Panc1 (cell line): ENCODE measurements at regions not wholly inside any gene's neighbourhood (a gene's known extent, or its start where the extent isn't known, plus 50 kb on each side); places are given as distances from the start of the nearest gene placed in this dataset.
"Not testable (repeated sequence)": the region's sequence is repeated elsewhere in the genome, so short reads cannot be mapped to it uniquely, and the experiment has no call there.

ENCODE experiments used
- ATAC-seq: fragments of 200-7000 bp; cut with Tn5 transposase; 2 replicates; pipeline ENCODE4 v1.9.1; 2020; ENCODE audit warnings: mild to moderate bottlenecking, moderate library complexity
- BruUV-seq: library from RNA; stranded (reverse); fragments of 400-500 nt; replicated peaks from 2 replicates; lab custom pipeline; 2021; lab: Mats Ljungman, UMichigan
- CTCF ChIA-PET: fragments of 300-600 bp; sonication (Branson Sonifier 250); formaldehyde crosslinking; loops from one replicate; lab custom pipeline; 2022; ENCODE audit warnings: antibody characterized with exemption; lab: Charles Lee
- POLR2A ChIA-PET: fragments of 300-600 bp; sonication (Branson Sonifier 250); formaldehyde crosslinking; loops from one replicate; lab custom pipeline; 2022; ENCODE audit warnings: antibody characterized with exemption; lab: Charles Lee
- DNase-seq: peaks from one replicate; pipeline ENCODE4 v3.0.0-alpha.2; 2010; ENCODE audit warnings: low read depth, low spot score
- H3K27ac ChIP-seq: 2 replicates; pipeline ENCODE4 v1.5.1; 2011; ENCODE audit warnings: mild to moderate bottlenecking, low read length, inconsistent platforms
- H3K27me3 ChIP-seq: fragments of 200-500 bp; sonication (Bioruptor generic); 2 replicates; pipeline ENCODE4 v1.6.0; 2014; ENCODE audit warnings: low read length, inconsistent platforms; ENCODE audit not compliant: control insufficient read depth, insufficient read depth
- H3K36me3 ChIP-seq: fragments of 200-500 bp; sonication (Bioruptor generic); 2 replicates; pipeline ENCODE4 v1.5.1; 2014; ENCODE audit warnings: inconsistent platforms, mild to moderate bottlenecking, low read length, moderate library complexity; ENCODE audit not compliant: control insufficient read depth, insufficient read depth
- H3K4me1 ChIP-seq: 2 replicates; pipeline ENCODE4 v1.5.1; 2011; ENCODE audit warnings: inconsistent platforms, mild to moderate bottlenecking, low read length, moderate library complexity; ENCODE audit not compliant: control insufficient read depth, insufficient read depth
- H3K4me3 ChIP-seq, 2 experiments: 2 replicates each; pipeline ENCODE4 v1.5.1; 2011 to 2012; ENCODE audit warnings: low read depth in 2 of 2, low read length in 2 of 2, mild to moderate bottlenecking in 2 of 2, inconsistent platforms in 1 of 2, moderate library complexity in 1 of 2
- H3K9me3 ChIP-seq: fragments of 200-500 bp; sonication (Bioruptor generic); 2 replicates; pipeline ENCODE4 v1.5.1; 2014; ENCODE audit warnings: low read depth, mild to moderate bottlenecking, inconsistent platforms, low read length, moderate library complexity; ENCODE audit not compliant: control insufficient read depth, insufficient read depth
- CTCF ChIP-seq: fragments of 450-650 bp; IDR thresholded peaks from 2 replicates; pipeline ENCODE4 v1.5.1; 2017; ENCODE audit warnings: mild to moderate bottlenecking
- POLR2AphosphoS5 ChIP-seq: IDR thresholded peaks from 2 replicates; pipeline ENCODE4 v1.6.1; 2012; ENCODE audit warnings: mild to moderate bottlenecking, low read depth, low read length, moderate library complexity
- REST ChIP-seq, 2 experiments: IDR thresholded peaks; 2 replicates each; pipeline ENCODE4 v1.6.1; 2011 to 2012; ENCODE audit warnings: low read depth in 2 of 2, control low read depth in 1 of 2, low read length in 1 of 2, mild to moderate bottlenecking in 1 of 2, moderate library complexity in 1 of 2; ENCODE audit not compliant: insufficient read depth in 1 of 2
- TCF7L2 ChIP-seq: IDR thresholded peaks from 2 replicates; pipeline ENCODE4 v1.6.1; 2011; ENCODE audit warnings: mild to moderate bottlenecking, low read depth, low read length, inconsistent platforms
- in situ Hi-C: cut with HindIII; loops from 2 replicates; pipeline ENCODE4 v1.10.0; 2016; ENCODE audit warnings: low sequenced_read_pairs, low pct_unique_long_range_greater_than_20kb
- intact Hi-C: fragments of 100-400 bp; cut with micrococcal nuclease; formaldehyde crosslinking; loops from one replicate; pipeline ENCODE4 v1.10.0; 2022; ENCODE audit not compliant: unreplicated experiment

- TF ChIP-seq TCF7L2 (no peak), REST (IDR thresholded peaks at IDR 0.05; ENCODE audit: insufficient read depth in 1 of 2, low read depth in 2 of 2, low read length in 1 of 2) (no peak), CTCF (no peak)
- H3K9me3 ChIP-seq, result no peaks in the 10 kb centered on the region
- H3K27me3 ChIP-seq, result no peaks in the 10 kb centered on the region
- H3K27ac ChIP-seq, result no peak overlapping the region
- no peaks in the 10 kb centered on the region for H3K36me3 ChIP-seq
- no peak overlapping the region for H3K4me3 ChIP-seq
- no TSS peak for BruUV-seq
- in situ Hi-C loops (no loop called here), intact Hi-C loops (no loop called here)
- DNase-seq (no peak), ATAC-seq (no peak)
- H3K4me1 ChIP-seq, result no peaks in the 10 kb centered on the region
- ChIA-PET CTCF (no interaction called here), POLR2A (no interaction called here)
Measured at GRCh38 chr1:29756085-29756484, 519.8 kb downstream of the PTPRU start.

- in situ Hi-C loops, H3K27ac ChIP-seq, H3K9me3 ChIP-seq, CTCF ChIA-PET, ATAC-seq, H3K36me3 ChIP-seq, BruUV-seq, DNase-seq, H3K27me3 ChIP-seq, H3K4me3 ChIP-seq, POLR2A ChIA-PET, H3K4me1 ChIP-seq, intact Hi-C loops: not testable (repeated sequence)
Measured at GRCh38 chr1:29755412-29756015, 519.2 kb downstream of the PTPRU start.

GRCh38 chr1:29754573-29755375 is 518.5 kb downstream of the PTPRU start:
- ATAC-seq, result no peak
- Histone ChIP-seq H3K9me3 (no peaks in the 10 kb centered on the region), H3K4me3 (no peak overlapping the region), H3K36me3 (no peaks in the 10 kb centered on the region), H3K27ac (no peak overlapping the region), H3K27me3 (no peaks in the 10 kb centered on the region), H3K4me1 (no peaks in the 10 kb centered on the region)
- DNase-seq, result no peak
- intact Hi-C loops (no loop called here), in situ Hi-C loops (no loop called here)
- BruUV-seq, result no TSS peak
- ChIA-PET CTCF (no interaction called here), POLR2A (no interaction called here)
- no peak for TF ChIP-seq TCF7L2
- TF ChIP-seq POLR2AphosphoS5, result no peak
- TF ChIP-seq REST (IDR thresholded peaks at IDR 0.05; ENCODE audit: insufficient read depth in 1 of 2, low read depth in 2 of 2, low read length in 1 of 2), result no peak
